ENCODE measurements at regions not wholly inside any gene's neighbourhood (a gene's known extent, or its start where the extent isn't known, plus 50 kb on each side); places are given as distances from the start of the nearest gene placed in this dataset.
"Not testable (repeated sequence)": the region's sequence is repeated elsewhere in the genome, so short reads cannot be mapped to it uniquely, and the experiment has no call there.

DNA sequence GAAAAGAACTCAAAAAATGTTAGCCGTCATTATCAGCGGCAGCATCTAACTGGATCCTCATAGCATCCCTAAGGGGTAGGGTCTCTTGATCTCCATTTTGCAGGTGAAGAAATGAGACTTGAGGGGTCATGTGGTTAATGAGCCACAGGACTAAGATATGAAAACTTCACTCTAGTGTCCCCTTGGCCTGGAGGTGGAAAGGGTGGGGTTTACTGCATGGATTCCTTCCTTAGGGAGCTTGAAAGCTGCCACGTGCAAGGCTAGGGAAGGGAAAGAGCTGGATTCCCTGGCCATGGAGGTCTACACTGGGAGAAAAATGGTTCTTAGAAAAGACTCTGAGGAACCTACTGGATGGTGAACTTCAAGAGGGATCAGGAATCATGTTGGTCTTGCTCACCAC is 107.9 kb downstream of the SPRY4 start:
- no peak overlapping the region for H3K9ac ChIP-seq (ENCODE audit: low read length)
- no peaks in the 10 kb centered on the region for H3K27me3 ChIP-seq (ENCODE audit: control insufficient read depth, insufficient read depth, low read length)
- H3K36me3 ChIP-seq (ENCODE audit: control insufficient read depth, low read depth, low read length) = no peaks in the 10 kb centered on the region
- H3K9me3 ChIP-seq (ENCODE audit: control insufficient read depth, low read depth, low read length) = no peaks in the 10 kb centered on the region
- peaks cover 17% of the 10 kb centered on the region for H3K4me1 ChIP-seq (ENCODE audit: control insufficient read depth, low read depth, low read length)
- H3K27ac ChIP-seq (ENCODE audit: low read length) = no peak overlapping the region
- no peak overlapping the region for H3K4me3 ChIP-seq (ENCODE audit: low read length)

DNA sequence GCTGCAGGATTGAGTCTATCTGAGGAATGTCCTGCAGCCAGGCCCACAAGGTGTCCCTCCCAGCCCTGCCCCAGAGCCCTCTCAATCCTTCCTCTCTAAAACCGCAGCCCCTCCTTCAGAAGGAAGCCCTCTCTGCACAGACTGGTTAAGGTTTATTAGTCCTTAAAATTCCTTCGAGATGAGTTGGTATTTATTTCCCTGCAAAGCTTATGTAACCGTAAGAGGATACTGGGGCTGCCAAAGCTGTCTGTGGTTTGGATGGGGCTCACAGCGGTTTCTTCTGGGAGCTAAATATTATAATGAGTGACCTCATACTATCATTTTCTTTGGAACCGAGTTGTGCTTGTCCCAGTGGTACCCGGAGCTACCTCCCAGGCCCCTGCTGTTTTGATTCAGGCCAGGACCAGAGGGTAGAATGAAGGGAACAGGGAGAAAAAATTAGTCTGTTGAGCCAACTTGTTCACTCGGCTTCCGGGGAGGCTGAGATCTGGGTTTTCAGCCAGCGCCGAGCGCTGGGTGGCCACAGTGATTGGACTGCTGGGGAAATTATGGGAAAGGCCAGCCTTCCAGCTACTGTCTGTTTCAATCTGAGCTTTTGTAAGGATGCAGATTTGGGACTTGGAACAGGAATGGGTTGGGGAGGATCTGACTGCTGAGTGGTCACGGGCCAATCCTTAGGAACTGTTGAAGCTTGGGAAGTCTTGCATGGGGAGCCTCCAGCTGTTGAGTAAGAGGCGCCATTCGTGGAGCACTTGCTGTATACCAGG is 107.5 kb downstream of the NDFIP1 start:
- no peak overlapping the region for H3K9ac ChIP-seq (ENCODE audit: low read length)
- peaks cover 9% of the 10 kb centered on the region for H3K4me1 ChIP-seq (ENCODE audit: control insufficient read depth, low read depth, low read length)
- no peak overlapping the region for H3K4me3 ChIP-seq (ENCODE audit: low read length)
- H3K36me3 ChIP-seq (ENCODE audit: control insufficient read depth, low read depth, low read length) = no peaks in the 10 kb centered on the region
- H3K27me3 ChIP-seq (ENCODE audit: control insufficient read depth, insufficient read depth, low read length) = no peaks in the 10 kb centered on the region
- no peak overlapping the region for H3K27ac ChIP-seq (ENCODE audit: low read length)
- H3K9me3 ChIP-seq (ENCODE audit: control insufficient read depth, low read depth, low read length) = no peaks in the 10 kb centered on the region

DNA sequence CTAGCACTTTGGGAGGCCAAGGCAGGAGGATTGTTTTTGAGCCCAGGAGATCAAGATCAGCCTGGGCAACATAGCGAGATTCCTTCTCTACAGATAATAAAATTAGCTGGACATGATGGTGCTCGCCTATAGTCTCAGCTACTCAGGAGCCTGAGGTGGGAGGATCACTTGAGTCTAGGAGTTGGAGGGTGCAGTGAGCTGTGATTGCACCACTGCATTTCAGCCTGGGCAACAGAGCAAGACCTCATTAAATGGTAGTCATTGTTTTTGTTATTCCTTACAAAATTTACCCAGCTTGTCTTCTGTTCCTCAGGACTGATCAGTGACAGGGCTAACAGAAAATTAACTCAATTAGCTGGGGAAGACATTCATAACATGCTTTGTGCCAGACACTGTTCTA is 104.5 kb downstream of the NDFIP1 start:
- Histone ChIP-seq H3K4me1 (ENCODE audit: control insufficient read depth, low read depth, low read length) (peaks cover 16% of the 10 kb centered on the region), H3K9ac (ENCODE audit: low read length) (no peak overlapping the region), H3K36me3 (ENCODE audit: control insufficient read depth, low read depth, low read length) (no peaks in the 10 kb centered on the region), H3K27me3 (ENCODE audit: control insufficient read depth, insufficient read depth, low read length) (no peaks in the 10 kb centered on the region), H3K27ac (ENCODE audit: low read length) (no peak overlapping the region), H3K9me3 (ENCODE audit: control insufficient read depth, low read depth, low read length) (no peaks in the 10 kb centered on the region), H3K4me3 (ENCODE audit: low read length) (no peak overlapping the region)

DNA sequence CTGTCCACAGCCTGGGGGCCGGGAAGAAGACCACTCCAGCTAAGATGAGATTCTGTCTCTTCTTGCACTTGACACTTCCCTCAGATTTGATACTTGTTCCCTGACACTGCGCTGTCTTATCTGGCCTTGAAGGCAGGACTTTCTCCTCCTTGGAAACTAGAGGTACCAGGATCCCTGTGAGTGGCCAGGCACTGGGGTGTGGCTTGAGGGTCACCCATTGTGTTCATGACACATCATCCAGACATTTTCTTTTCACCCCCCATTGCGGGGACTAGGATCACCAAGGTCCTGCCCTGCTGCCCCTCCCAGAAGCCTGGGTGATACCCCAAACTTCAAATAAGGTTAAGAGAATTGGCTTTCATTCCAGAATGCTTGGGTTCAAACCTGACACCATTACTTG is 103.3 kb downstream of the NDFIP1 start:
- Histone ChIP-seq H3K9me3 (ENCODE audit: control insufficient read depth, low read depth, low read length) (no peaks in the 10 kb centered on the region), H3K4me1 (ENCODE audit: control insufficient read depth, low read depth, low read length) (peaks cover 20% of the 10 kb centered on the region), H3K27ac (ENCODE audit: low read length) (no peak overlapping the region), H3K4me3 (ENCODE audit: low read length) (no peak overlapping the region), H3K9ac (ENCODE audit: low read length) (no peak overlapping the region), H3K27me3 (ENCODE audit: control insufficient read depth, insufficient read depth, low read length) (no peaks in the 10 kb centered on the region), H3K36me3 (ENCODE audit: control insufficient read depth, low read depth, low read length) (no peaks in the 10 kb centered on the region)

DNA sequence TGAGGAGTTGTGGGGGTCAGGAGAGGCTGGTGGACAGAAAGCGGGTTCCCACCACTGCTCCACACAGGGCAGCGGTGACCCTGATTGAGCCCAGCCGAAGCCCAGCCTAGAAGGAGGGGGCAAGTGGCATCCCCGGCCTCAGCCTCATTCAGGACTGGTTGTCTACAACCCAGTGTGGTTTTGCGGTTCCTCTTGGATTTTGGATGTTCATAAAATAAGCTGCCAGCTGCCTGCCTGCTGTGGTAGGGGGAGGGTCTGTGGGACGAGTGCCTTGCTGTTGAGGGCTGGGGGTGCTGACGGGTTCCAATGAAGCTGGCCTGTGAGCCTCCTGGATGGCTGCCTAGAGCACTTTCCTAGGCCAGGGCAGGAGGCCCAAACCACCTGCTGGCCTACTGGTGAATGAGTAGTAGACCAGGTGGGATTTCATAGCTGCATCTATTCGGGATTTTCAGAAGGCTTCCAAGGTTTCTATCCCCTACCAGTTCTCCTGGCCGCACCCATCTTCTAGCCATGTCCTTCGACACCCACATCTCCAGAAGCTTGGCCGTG is 102.4 kb downstream of the NDFIP1 start:
- peaks cover 17% of the 10 kb centered on the region for H3K4me1 ChIP-seq (ENCODE audit: control insufficient read depth, low read depth, low read length)
- no peaks in the 10 kb centered on the region for H3K27me3 ChIP-seq (ENCODE audit: control insufficient read depth, insufficient read depth, low read length)
- H3K4me3 ChIP-seq (ENCODE audit: low read length) = no peak overlapping the region
- no peaks in the 10 kb centered on the region for H3K9me3 ChIP-seq (ENCODE audit: control insufficient read depth, low read depth, low read length)
- no peak overlapping the region for H3K27ac ChIP-seq (ENCODE audit: low read length)
- no peak overlapping the region for H3K9ac ChIP-seq (ENCODE audit: low read length)
- no peaks in the 10 kb centered on the region for H3K36me3 ChIP-seq (ENCODE audit: control insufficient read depth, low read depth, low read length)

DNA sequence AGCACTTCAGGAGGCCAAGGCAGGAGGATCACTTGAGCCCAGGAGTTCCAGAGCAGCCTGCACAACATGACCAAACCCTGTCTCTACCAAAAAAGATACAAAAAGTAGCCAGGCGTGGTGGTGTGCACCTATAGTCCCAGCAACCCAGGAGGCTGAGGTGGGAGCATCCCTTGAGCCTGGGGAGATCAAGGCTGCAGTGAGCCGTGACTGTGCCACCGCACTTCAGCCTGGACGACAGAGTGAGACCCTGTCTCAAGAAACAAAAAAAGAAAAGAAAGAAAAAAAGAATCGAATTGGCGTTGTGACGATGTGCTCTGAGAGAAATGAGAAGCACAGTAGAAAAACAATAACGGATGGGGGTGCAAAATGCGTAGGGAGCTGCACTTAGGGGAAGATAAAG is 101.4 kb downstream of the NDFIP1 start:
- Histone ChIP-seq H3K9me3 (ENCODE audit: control insufficient read depth, low read depth, low read length) (no peaks in the 10 kb centered on the region), H3K27ac (ENCODE audit: low read length) (no peak overlapping the region), H3K4me3 (ENCODE audit: low read length) (no peak overlapping the region), H3K9ac (ENCODE audit: low read length) (no peak overlapping the region), H3K4me1 (ENCODE audit: control insufficient read depth, low read depth, low read length) (peaks cover 17% of the 10 kb centered on the region), H3K36me3 (ENCODE audit: control insufficient read depth, low read depth, low read length) (no peaks in the 10 kb centered on the region), H3K27me3 (ENCODE audit: control insufficient read depth, insufficient read depth, low read length) (no peaks in the 10 kb centered on the region)

DNA sequence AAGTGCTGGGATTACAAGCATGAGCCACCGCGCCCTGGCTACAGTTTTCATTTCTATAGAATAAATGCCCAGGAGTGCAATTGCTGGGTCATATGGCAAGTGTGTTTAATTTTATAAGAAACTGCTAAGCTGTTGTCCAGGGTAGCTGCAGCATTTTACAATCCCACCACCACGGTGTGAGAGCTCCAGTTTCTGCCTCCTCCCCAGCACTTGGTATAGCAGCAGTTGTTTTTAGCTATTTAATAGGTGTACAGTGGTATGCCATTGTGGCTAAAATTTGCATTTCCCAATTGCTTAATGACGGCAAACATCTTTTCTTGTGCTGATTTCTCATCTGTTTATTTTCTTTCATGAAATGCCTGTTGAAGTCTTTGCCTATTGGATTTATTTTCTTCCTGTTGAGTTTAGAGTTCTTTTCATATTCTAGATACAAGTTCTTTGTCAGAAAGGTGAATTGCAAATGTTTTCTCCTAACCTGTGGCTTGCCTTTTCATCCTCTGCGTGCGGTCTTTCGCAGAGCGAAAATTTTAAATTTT is 100.3 kb downstream of the NDFIP1 start:
- Histone ChIP-seq H3K4me1 (ENCODE audit: control insufficient read depth, low read depth, low read length) (peaks cover 17% of the 10 kb centered on the region), H3K9me3 (ENCODE audit: control insufficient read depth, low read depth, low read length) (no peaks in the 10 kb centered on the region), H3K27ac (ENCODE audit: low read length) (no peak overlapping the region), H3K27me3 (ENCODE audit: control insufficient read depth, insufficient read depth, low read length) (no peaks in the 10 kb centered on the region), H3K4me3 (ENCODE audit: low read length) (no peak overlapping the region), H3K36me3 (ENCODE audit: control insufficient read depth, low read depth, low read length) (no peaks in the 10 kb centered on the region), H3K9ac (ENCODE audit: low read length) (no peak overlapping the region)

DNA sequence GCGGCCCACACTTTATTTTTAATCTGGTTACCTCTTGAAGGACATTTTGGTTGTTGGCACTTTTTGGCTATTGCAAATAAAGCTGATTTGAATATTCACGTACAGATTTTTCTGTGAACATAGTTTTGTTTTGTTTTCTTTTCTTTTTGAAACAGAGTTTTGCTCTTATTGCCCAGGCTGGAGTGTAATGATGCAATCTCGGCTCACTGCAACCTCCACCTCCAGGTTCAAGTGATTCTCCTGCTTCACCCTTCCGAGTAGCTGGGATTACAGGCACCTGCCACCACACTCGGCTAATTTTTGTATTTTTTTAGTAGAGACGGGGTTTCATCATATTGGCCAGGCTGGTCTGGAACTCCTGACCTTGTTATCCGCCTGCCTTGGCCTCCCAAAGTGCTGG is 99.7 kb downstream of the NDFIP1 start:
- H3K9me3 ChIP-seq (ENCODE audit: control insufficient read depth, low read depth, low read length); H3K4me3 ChIP-seq (ENCODE audit: low read length); H3K27ac ChIP-seq (ENCODE audit: low read length); H3K9ac ChIP-seq (ENCODE audit: low read length); H3K36me3 ChIP-seq (ENCODE audit: control insufficient read depth, low read depth, low read length); H3K27me3 ChIP-seq (ENCODE audit: control insufficient read depth, insufficient read depth, low read length): not testable (repeated sequence)
- H3K4me1 ChIP-seq (ENCODE audit: control insufficient read depth, low read depth, low read length) = peaks cover 17% of the 10 kb centered on the region

DNA sequence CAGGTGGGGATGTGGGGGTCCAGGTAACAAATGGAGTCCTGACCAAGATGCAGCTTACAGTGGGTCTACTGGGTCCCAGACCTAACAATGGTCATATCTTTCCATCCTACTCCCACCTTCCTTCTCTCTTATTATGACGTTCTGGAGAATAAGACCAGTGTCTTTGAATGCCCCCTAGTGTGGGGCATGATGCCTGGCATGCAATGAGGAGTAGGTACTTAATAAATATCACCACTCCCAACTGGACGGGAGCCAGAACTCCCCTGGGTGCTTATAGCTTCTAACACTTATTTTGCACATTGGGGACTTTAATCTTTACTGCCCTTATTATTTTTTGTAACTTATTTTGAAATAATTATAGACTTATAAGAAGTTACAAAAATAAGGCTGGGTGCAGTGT is 98.2 kb downstream of the NDFIP1 start:
- Histone ChIP-seq H3K27ac (ENCODE audit: low read length) (no peak overlapping the region), H3K9ac (ENCODE audit: low read length) (no peak overlapping the region), H3K9me3 (ENCODE audit: control insufficient read depth, low read depth, low read length) (no peaks in the 10 kb centered on the region), H3K27me3 (ENCODE audit: control insufficient read depth, insufficient read depth, low read length) (no peaks in the 10 kb centered on the region), H3K36me3 (ENCODE audit: control insufficient read depth, low read depth, low read length) (no peaks in the 10 kb centered on the region), H3K4me1 (ENCODE audit: control insufficient read depth, low read depth, low read length) (peaks cover 17% of the 10 kb centered on the region), H3K4me3 (ENCODE audit: low read length) (no peak overlapping the region)

DNA sequence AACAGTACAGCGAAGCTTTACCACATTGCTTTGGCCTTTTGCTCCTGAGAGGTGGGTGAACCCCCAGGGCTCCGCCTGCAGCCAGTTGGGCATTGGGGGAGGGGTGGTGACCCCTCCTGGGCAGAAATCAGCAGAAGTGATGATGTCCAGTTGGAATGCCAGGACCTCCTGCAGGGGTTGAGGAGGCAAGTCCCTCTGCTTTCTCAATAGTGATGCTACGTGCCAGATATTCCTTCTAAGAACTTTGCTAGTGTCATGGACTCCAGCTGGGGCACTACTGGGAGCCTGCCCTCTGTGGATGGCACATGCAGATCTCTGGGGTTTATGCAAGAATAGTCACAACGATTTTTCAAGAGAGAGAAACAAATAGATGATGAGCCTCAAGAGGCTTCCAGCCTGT is 95.6 kb downstream of the NDFIP1 start:
- Histone ChIP-seq H3K36me3 (ENCODE audit: control insufficient read depth, low read depth, low read length) (no peaks in the 10 kb centered on the region), H3K9me3 (ENCODE audit: control insufficient read depth, low read depth, low read length) (no peaks in the 10 kb centered on the region), H3K9ac (ENCODE audit: low read length) (no peak overlapping the region), H3K4me1 (ENCODE audit: control insufficient read depth, low read depth, low read length) (peaks cover 16% of the 10 kb centered on the region), H3K4me3 (ENCODE audit: low read length) (no peak overlapping the region), H3K27me3 (ENCODE audit: control insufficient read depth, insufficient read depth, low read length) (no peaks in the 10 kb centered on the region), H3K27ac (ENCODE audit: low read length) (no peak overlapping the region)
